Glutamatergic neuron (in vitro differentiated cells): ENCODE measurements at regions not wholly inside any gene's neighbourhood (a gene's known extent, or its start where the extent isn't known, plus 50 kb on each side); places are given as distances from the start of the nearest gene placed in this dataset.
"Not testable (repeated sequence)": the region's sequence is repeated elsewhere in the genome, so short reads cannot be mapped to it uniquely, and the experiment has no call there.

Experiments
- DNase-seq: peaks from one replicate; pipeline ENCODE4 v3.0.0; 2022
- H3K27ac Mint-ChIP-seq: one replicate; pipeline ENCODE4 v1.8.0; 2020; ENCODE audit warnings: mild to moderate bottlenecking, mixed read lengths, inconsistent platforms; ENCODE audit not compliant: unreplicated experiment
- H3K27me3 Mint-ChIP-seq: one replicate; pipeline ENCODE4 v1.8.0; 2020; ENCODE audit warnings: mild to moderate bottlenecking, moderate library complexity, mixed read lengths, inconsistent platforms; ENCODE audit not compliant: unreplicated experiment
- H3K36me3 Mint-ChIP-seq: one replicate; pipeline ENCODE4 v1.8.0; 2020; ENCODE audit warnings: mild to moderate bottlenecking, mixed read lengths, inconsistent platforms; ENCODE audit not compliant: unreplicated experiment
- H3K4me1 Mint-ChIP-seq: one replicate; pipeline ENCODE4 v1.8.0; 2020; ENCODE audit warnings: mild to moderate bottlenecking, low read depth, mixed read lengths, inconsistent platforms; ENCODE audit not compliant: unreplicated experiment
- H3K4me3 Mint-ChIP-seq: one replicate; pipeline ENCODE4 v1.8.0; 2020; ENCODE audit warnings: mild to moderate bottlenecking, mixed read lengths, inconsistent platforms; ENCODE audit not compliant: unreplicated experiment
- H3K9me3 Mint-ChIP-seq: one replicate; pipeline ENCODE4 v1.8.0; 2020; ENCODE audit warnings: mild to moderate bottlenecking, moderate library complexity, mixed read lengths, inconsistent platforms; ENCODE audit not compliant: unreplicated experiment
- CTCF ChIP-seq: fragments of 200-600 bp; sonication (generic); IDR thresholded peaks from one replicate; pipeline ENCODE4 v1.5.0; 2021; ENCODE audit not compliant: partially characterized antibody, unreplicated experiment

- Mint-ChIP-seq H3K27me3 (no peaks in the 10 kb centered on the region), H3K4me3 (no peak overlapping the region), H3K36me3 (no peaks in the 10 kb centered on the region), H3K9me3 (no peaks in the 10 kb centered on the region), H3K4me1 (no peaks in the 10 kb centered on the region), H3K27ac (no peak overlapping the region)
- no peak for TF ChIP-seq CTCF
- DNase-seq, result no peak
Measured at GRCh38 chr3:75305901-75306300, 358.2 kb upstream of the FRG2C start.

GRCh38 chr3:75311306-75311705, 352.8 kb upstream of the FRG2C start:
- not testable (repeated sequence) for H3K4me3 Mint-ChIP-seq, DNase-seq, H3K4me1 Mint-ChIP-seq, H3K27me3 Mint-ChIP-seq, H3K27ac Mint-ChIP-seq, H3K9me3 Mint-ChIP-seq, H3K36me3 Mint-ChIP-seq

- DNase-seq, H3K27me3 Mint-ChIP-seq, H3K27ac Mint-ChIP-seq, H3K36me3 Mint-ChIP-seq, H3K9me3 Mint-ChIP-seq, H3K4me3 Mint-ChIP-seq, H3K4me1 Mint-ChIP-seq: not testable (repeated sequence)
Measured at GRCh38 chr3:75312469-75312868, 351.7 kb upstream of the FRG2C start.

GRCh38 chr3:75319776-75320175, 344.4 kb upstream of the FRG2C start:
- H3K36me3 Mint-ChIP-seq, H3K4me1 Mint-ChIP-seq, H3K9me3 Mint-ChIP-seq, H3K4me3 Mint-ChIP-seq, DNase-seq, H3K27me3 Mint-ChIP-seq, H3K27ac Mint-ChIP-seq: not testable (repeated sequence)

- no peak for TF ChIP-seq CTCF
- Mint-ChIP-seq H3K27ac (no peak overlapping the region), H3K27me3 (peaks cover 1% of the 10 kb centered on the region), H3K36me3 (no peaks in the 10 kb centered on the region), H3K9me3 (peaks cover 2% of the 10 kb centered on the region), H3K4me3 (no peak overlapping the region), H3K4me1 (peaks cover 4% of the 10 kb centered on the region)
- no peak for DNase-seq
Measured at GRCh38 chr3:75320369-75320768, 343.8 kb upstream of the FRG2C start.

GRCh38 chr3:75321060-75321459, 343.1 kb upstream of the FRG2C start:
- H3K4me3 Mint-ChIP-seq, result no peak overlapping the region
- no peak for DNase-seq
- TF ChIP-seq CTCF, result no peak

GRCh38 chr3:75323936-75324335, 340.2 kb upstream of the FRG2C start:
- not testable (repeated sequence) for H3K36me3 Mint-ChIP-seq, H3K9me3 Mint-ChIP-seq, H3K4me3 Mint-ChIP-seq, H3K27me3 Mint-ChIP-seq, H3K27ac Mint-ChIP-seq, DNase-seq
- peaks cover 12% of the 10 kb centered on the region for H3K4me1 Mint-ChIP-seq

More at GRCh38 chr3:75321060-75321459, 343.1 kb upstream of the FRG2C start:
- H3K36me3 Mint-ChIP-seq, result no peaks in the 10 kb centered on the region
- no peak overlapping the region for H3K27ac Mint-ChIP-seq
- peaks cover 1% of the 10 kb centered on the region for H3K27me3 Mint-ChIP-seq
- H3K9me3 Mint-ChIP-seq, result peaks cover 2% of the 10 kb centered on the region
- peaks cover 4% of the 10 kb centered on the region for H3K4me1 Mint-ChIP-seq
